Stimulated activated naive B cell treated with anti-CD40 and anti-IgM and Interleukin-4, amounts not matched to agents 10 μg/mL and 1 μg/mL and 100 μg/mL, for 72 hours (primary cell): ENCODE measurements at regions not wholly inside any gene's neighbourhood (a gene's known extent, or its start where the extent isn't known, plus 50 kb on each side); places are given as distances from the start of the nearest gene placed in this dataset.
A peak's percentile ranks its signal among the peaks of the same experiment; 100 is the strongest.
"Not testable (repeated sequence)": the region's sequence is repeated elsewhere in the genome, so short reads cannot be mapped to it uniquely, and the experiment has no call there.

ENCODE experiments used
- ATAC-seq, 2 donors: fragments of 150-1000 bp; cut with Tn5 transposase; replicated peaks; 2 replicates each; pipeline ENCODE4 v1.10.0; 2021; ENCODE audit warnings: moderate library complexity in 1 of 2
- DNase-seq: peaks from one replicate; pipeline ENCODE4 v3.0.0; 2021
- H3K27ac Mint-ChIP-seq: one replicate; pipeline ENCODE4 v1.8.0; 2022; ENCODE audit warnings: mild to moderate bottlenecking, mixed read lengths
- H3K27me3 Mint-ChIP-seq, 2 donors: one replicate each; pipeline ENCODE4 v1.8.0; 2022; ENCODE audit warnings: mixed read lengths in 2 of 2
- H3K36me3 Mint-ChIP-seq, 2 donors: one replicate each; pipeline ENCODE4 v1.8.0; 2022; ENCODE audit warnings: mixed read lengths in 2 of 2, mild to moderate bottlenecking in 1 of 2
- H3K4me1 Mint-ChIP-seq, 2 donors: one replicate each; pipeline ENCODE4 v1.8.0; 2022; ENCODE audit warnings: mixed read lengths in 2 of 2, mild to moderate bottlenecking in 1 of 2
- H3K4me3 Mint-ChIP-seq, 2 donors: one replicate each; pipeline ENCODE4 v1.8.0; 2022; ENCODE audit warnings: mild to moderate bottlenecking in 2 of 2, mixed read lengths in 2 of 2, moderate library complexity in 1 of 2
- H3K9me3 Mint-ChIP-seq, 2 donors: one replicate each; pipeline ENCODE4 v1.8.0; 2022; ENCODE audit warnings: mixed read lengths in 2 of 2, mild to moderate bottlenecking in 1 of 2

GRCh38 chr3:151555523-151555922 lies 94.7 kb upstream of the IGSF10 start:
- peaks cover 0 to 4% of the 10 kb centered on the region in 2 donors for H3K9me3 Mint-ChIP-seq
- no peaks in the 10 kb centered on the region for H3K36me3 Mint-ChIP-seq
- H3K4me3 Mint-ChIP-seq = no peak overlapping the region
- no peak for ATAC-seq
- H3K27ac Mint-ChIP-seq = no peak overlapping the region
- DNase-seq = no peak
- H3K27me3 Mint-ChIP-seq = peaks cover 0 to 5% of the 10 kb centered on the region in 2 donors
- H3K4me1 Mint-ChIP-seq = peaks cover 0 to 2% of the 10 kb centered on the region in 2 donors

- Mint-ChIP-seq H3K4me3 (no peak overlapping the region), H3K4me1 (peaks cover 0 to 2% of the 10 kb centered on the region in 2 donors), H3K36me3 (no peaks in the 10 kb centered on the region), H3K27ac (no peak overlapping the region), H3K27me3 (peaks cover 0 to 5% of the 10 kb centered on the region in 2 donors), H3K9me3 (peaks cover 0 to 4% of the 10 kb centered on the region in 2 donors)
- ATAC-seq (no peak), DNase-seq (no peak)
Observed at GRCh38 chr3:151553888-151554287, 93.0 kb upstream of the IGSF10 start.

GRCh38 chr3:151552589-151552988 lies 91.7 kb upstream of the IGSF10 start:
- H3K4me1 Mint-ChIP-seq = peaks cover 0 to 2% of the 10 kb centered on the region in 2 donors
- no peaks in the 10 kb centered on the region for H3K36me3 Mint-ChIP-seq
- peaks cover 0 to 4% of the 10 kb centered on the region in 2 donors for H3K9me3 Mint-ChIP-seq
- peaks cover 0 to 5% of the 10 kb centered on the region in 2 donors for H3K27me3 Mint-ChIP-seq
- H3K4me3 Mint-ChIP-seq = no peak overlapping the region
- H3K27ac Mint-ChIP-seq = no peak overlapping the region
- DNase-seq (no peak), ATAC-seq (no peak)

- Mint-ChIP-seq H3K27ac (no peak overlapping the region), H3K27me3 (peaks cover 0 to 5% of the 10 kb centered on the region in 2 donors), H3K4me3 (no peak overlapping the region), H3K36me3 (no peaks in the 10 kb centered on the region), H3K9me3 (peaks cover 0 to 4% of the 10 kb centered on the region in 2 donors), H3K4me1 (no peaks in the 10 kb centered on the region)
- no peak for DNase-seq
- no peak for ATAC-seq
Observed at GRCh38 chr3:151550642-151551041, 89.8 kb upstream of the IGSF10 start.

GRCh38 chr3:151550025-151550618 lies 89.3 kb upstream of the IGSF10 start:
- ATAC-seq = no peak
- H3K4me3 Mint-ChIP-seq = no peak overlapping the region
- H3K4me1 Mint-ChIP-seq = no peaks in the 10 kb centered on the region
- no peaks in the 10 kb centered on the region for H3K36me3 Mint-ChIP-seq
- no peak overlapping the region for H3K27ac Mint-ChIP-seq
- no peak for DNase-seq
- H3K27me3 Mint-ChIP-seq = peaks cover 0 to 5% of the 10 kb centered on the region in 2 donors
- H3K9me3 Mint-ChIP-seq = peaks cover 0 to 4% of the 10 kb centered on the region in 2 donors

GRCh38 chr3:151548195-151548594 lies 87.3 kb upstream of the IGSF10 start:
- peaks cover 0 to 4% of the 10 kb centered on the region in 2 donors for H3K9me3 Mint-ChIP-seq
- no peak for DNase-seq
- H3K4me3 Mint-ChIP-seq = no peak overlapping the region
- H3K27me3 Mint-ChIP-seq = peaks cover 0 to 5% of the 10 kb centered on the region in 2 donors
- no peak overlapping the region for H3K27ac Mint-ChIP-seq
- no peak for ATAC-seq
- H3K4me1 Mint-ChIP-seq = peaks cover 1 to 12% of the 10 kb centered on the region in 2 donors
- H3K36me3 Mint-ChIP-seq = no peaks in the 10 kb centered on the region

DNA sequence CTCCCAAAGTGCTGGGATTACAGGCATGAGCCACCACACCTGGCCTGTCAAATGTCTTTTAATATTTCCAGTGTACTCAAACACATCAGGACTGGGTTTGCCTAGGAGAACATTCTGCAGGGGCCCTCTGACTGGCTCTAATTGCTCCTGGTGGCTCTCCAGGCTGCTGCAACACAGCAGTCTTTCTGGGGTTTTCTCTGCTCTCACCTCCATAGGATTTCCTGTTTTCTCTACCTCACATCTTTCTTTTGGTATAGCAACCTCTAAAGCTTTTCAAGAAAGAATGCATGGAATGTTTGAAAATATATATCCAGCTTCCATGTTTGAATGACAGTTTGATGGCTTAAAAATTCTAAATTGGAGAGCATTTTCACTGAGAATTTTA lies 83.3 kb upstream of the IGSF10 start:
- DNase-seq (no peak), ATAC-seq (no peak)
- Mint-ChIP-seq H3K9me3 (no peaks in the 10 kb centered on the region), H3K36me3 (no peaks in the 10 kb centered on the region), H3K4me1 (peaks cover 1 to 12% of the 10 kb centered on the region in 2 donors), H3K4me3 (no peak overlapping the region), H3K27ac (no peak overlapping the region), H3K27me3 (no peaks in the 10 kb centered on the region)

DNA sequence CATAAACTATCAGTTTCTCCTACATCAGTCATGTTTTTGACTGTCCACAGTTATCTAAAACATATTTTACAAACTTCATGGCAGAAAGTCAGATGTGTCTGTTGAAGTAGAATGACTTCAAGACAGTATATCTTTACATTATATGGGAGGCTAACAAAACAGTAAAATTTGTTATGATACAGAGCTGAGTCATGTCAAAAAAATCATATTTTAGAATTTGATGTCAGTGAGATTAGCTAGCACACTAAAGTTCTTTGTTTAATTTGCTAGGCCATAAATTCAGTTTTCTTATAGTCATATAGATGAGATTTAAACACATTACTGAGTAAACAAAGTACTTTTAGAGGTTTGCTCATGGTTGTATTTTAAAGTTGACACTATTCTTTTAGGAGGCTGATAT lies 80.3 kb upstream of the IGSF10 start:
- no peak for ATAC-seq
- peaks cover 1 to 12% of the 10 kb centered on the region in 2 donors for H3K4me1 Mint-ChIP-seq
- no peak for DNase-seq
- no peaks in the 10 kb centered on the region for H3K36me3 Mint-ChIP-seq
- H3K27ac Mint-ChIP-seq = no peak overlapping the region
- H3K4me3 Mint-ChIP-seq = no peak overlapping the region
- H3K9me3 Mint-ChIP-seq = no peaks in the 10 kb centered on the region
- no peaks in the 10 kb centered on the region for H3K27me3 Mint-ChIP-seq

DNA sequence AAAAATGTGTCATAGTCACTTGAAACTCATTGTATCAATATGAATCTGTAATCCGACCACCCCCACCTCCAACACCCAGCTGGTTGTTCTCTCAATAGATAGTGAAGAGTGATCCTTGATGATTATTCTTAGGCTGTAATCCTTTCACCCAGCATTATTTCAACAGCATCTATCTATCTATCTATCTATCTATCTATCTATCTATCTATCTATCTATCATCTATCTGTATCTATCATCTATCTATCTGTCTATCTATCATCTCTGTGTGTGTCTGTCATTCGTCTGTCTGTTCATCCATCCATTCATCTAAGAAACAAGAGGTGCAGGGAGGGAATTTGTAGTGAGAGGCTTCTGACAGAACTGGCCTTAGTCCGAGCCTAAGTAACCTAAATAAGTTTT lies 78.7 kb upstream of the IGSF10 start:
- Mint-ChIP-seq H3K27ac (no peak overlapping the region), H3K27me3 (no peaks in the 10 kb centered on the region), H3K36me3 (no peaks in the 10 kb centered on the region), H3K4me1 (peaks cover 1 to 12% of the 10 kb centered on the region in 2 donors), H3K4me3 (no peak overlapping the region), H3K9me3 (no peaks in the 10 kb centered on the region)
- ATAC-seq (no peak), DNase-seq (no peak)

- no peak overlapping the region for H3K27ac Mint-ChIP-seq
- no peak for DNase-seq
- peak overlapping the region in 1 of 2 donors; percentile 9 for H3K4me3 Mint-ChIP-seq
- H3K4me1 Mint-ChIP-seq = peaks cover under 1 to 5% of the 10 kb centered on the region in 2 donors
- no peaks in the 10 kb centered on the region for H3K9me3 Mint-ChIP-seq
- ATAC-seq = peak in 1 of 2 donors; percentile 46
- H3K27me3 Mint-ChIP-seq = no peaks in the 10 kb centered on the region
- no peaks in the 10 kb centered on the region for H3K36me3 Mint-ChIP-seq
Observed at GRCh38 chr3:151538456-151539393, 77.9 kb upstream of the IGSF10 start.

DNA sequence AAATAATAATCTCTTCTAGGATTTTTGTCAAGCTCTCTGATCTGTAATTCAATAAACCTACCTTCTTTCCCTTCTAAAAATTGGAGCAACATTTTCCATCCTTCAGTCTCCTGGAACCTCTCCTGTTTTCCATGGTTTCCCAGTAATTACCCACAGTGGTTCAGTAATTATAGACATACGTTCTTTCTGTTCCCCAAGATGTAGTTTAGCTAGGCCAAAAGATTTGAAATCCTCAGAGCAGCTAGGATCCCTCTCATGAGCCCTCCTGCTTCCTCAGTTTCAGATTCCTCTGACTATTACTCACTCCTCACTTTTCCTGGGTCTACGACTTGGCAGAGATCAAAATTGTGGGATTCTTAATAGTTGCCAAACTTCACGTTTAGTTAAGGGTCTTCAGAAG lies 76.9 kb upstream of the IGSF10 start:
- no peak for DNase-seq
- ATAC-seq = no peak
- Mint-ChIP-seq H3K27ac (no peak overlapping the region), H3K27me3 (no peaks in the 10 kb centered on the region), H3K4me1 (no peaks in the 10 kb centered on the region), H3K36me3 (no peaks in the 10 kb centered on the region), H3K9me3 (peaks cover 0 to 4% of the 10 kb centered on the region in 2 donors), H3K4me3 (no peak overlapping the region)

GRCh38 chr3:151526757-151527156 lies 65.9 kb upstream of the IGSF10 start:
- peaks cover 4 to 5% of the 10 kb centered on the region in 2 donors for H3K9me3 Mint-ChIP-seq
- H3K27ac Mint-ChIP-seq = no peak overlapping the region

DNA sequence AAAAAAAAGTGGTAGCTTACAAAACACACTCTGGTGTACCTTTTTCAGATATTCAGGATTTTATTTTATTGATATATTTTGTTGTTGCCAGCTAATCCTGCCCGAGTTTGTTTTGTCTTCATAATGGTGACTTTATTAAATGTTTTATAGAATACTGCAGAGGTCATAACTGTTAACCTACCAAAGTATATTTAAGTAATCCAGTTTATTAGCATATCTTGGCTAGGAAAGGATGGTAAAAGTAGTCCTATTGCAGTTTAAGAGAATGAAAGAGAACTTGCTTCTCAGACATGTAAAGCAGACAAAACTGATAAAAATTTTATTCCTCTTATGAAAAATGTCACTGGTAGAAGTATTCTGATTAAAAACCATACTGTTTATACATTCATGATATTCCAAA lies 59.2 kb upstream of the IGSF10 start:
- H3K4me1 Mint-ChIP-seq = no peaks in the 10 kb centered on the region
- no peaks in the 10 kb centered on the region for H3K36me3 Mint-ChIP-seq
- DNase-seq (no peak), ATAC-seq (no peak)
- H3K27me3 Mint-ChIP-seq = peaks cover 8 to 9% of the 10 kb centered on the region in 2 donors
- no peak overlapping the region for H3K27ac Mint-ChIP-seq
- H3K4me3 Mint-ChIP-seq = no peak overlapping the region
- H3K9me3 Mint-ChIP-seq = peaks cover 12 to 13% of the 10 kb centered on the region in 2 donors

More at GRCh38 chr3:151526757-151527156, 65.9 kb upstream of the IGSF10 start:
- DNase-seq (no peak), ATAC-seq (no peak)
- H3K4me3 Mint-ChIP-seq = no peak overlapping the region
- H3K4me1 Mint-ChIP-seq = no peaks in the 10 kb centered on the region
- peaks cover 0 to 2% of the 10 kb centered on the region in 2 donors for H3K27me3 Mint-ChIP-seq
- H3K36me3 Mint-ChIP-seq = no peaks in the 10 kb centered on the region

DNA sequence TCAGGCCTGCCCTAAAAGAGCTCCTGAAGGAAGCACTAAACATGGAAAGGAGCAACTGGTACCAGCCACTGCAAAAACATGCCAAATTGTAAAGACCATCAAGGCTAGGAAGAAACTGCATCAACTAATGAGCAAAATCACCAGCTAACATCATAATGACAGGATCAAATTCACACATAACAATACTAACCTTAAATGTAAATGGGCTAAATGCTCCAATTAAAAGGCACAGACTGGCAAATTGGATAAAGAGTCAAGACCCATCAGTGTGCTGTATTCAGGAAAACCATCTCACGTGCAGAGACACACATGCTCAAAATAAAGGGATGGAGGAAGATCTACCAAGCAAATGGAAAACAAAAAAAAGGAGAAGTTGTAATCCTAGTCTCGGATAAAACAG lies 50.6 kb upstream of the IGSF10 start:
- not testable (repeated sequence) for H3K36me3 Mint-ChIP-seq, H3K27ac Mint-ChIP-seq, DNase-seq, H3K4me3 Mint-ChIP-seq, ATAC-seq, H3K9me3 Mint-ChIP-seq, H3K27me3 Mint-ChIP-seq
- H3K4me1 Mint-ChIP-seq = peaks cover 7 to 14% of the 10 kb centered on the region in 2 donors
